MM.1S (cell line): ENCODE measurements at regions not wholly inside any gene's neighbourhood (a gene's known extent, or its start where the extent isn't known, plus 50 kb on each side); places are given as distances from the start of the nearest gene placed in this dataset.

Experiments
- DNase-seq: peaks from one replicate; pipeline ENCODE4 v3.0.0-alpha.2; 2015
- H2AFZ ChIP-seq: fragments of 300-600 bp; sonication (generic); 2 replicates; pipeline ENCODE4 v1.6.0; 2016; ENCODE audit warnings: antibody characterized with exemption, low read length
- H3F3A ChIP-seq: fragments of 300-600 bp; sonication (generic); 2 replicates; pipeline ENCODE4 v1.6.1; 2016; ENCODE audit warnings: mild to moderate bottlenecking, antibody characterized with exemption, low read length, moderate library complexity, mixed read lengths; ENCODE audit not compliant: insufficient read depth
- H3K27ac ChIP-seq: fragments of 300-600 bp; sonication (generic); 2 replicates; pipeline ENCODE4 v1.5.1; 2016; ENCODE audit warnings: mild to moderate bottlenecking, low read length
- H3K27me3 ChIP-seq: fragments of 300-600 bp; sonication (generic); replicated peaks from 2 replicates; pipeline ENCODE4 v1.6.0; 2016; ENCODE audit warnings: low read length; ENCODE audit not compliant: insufficient read depth
- H3K36me3 ChIP-seq: fragments of 300-600 bp; sonication (generic); replicated peaks from 2 replicates; pipeline ENCODE4 v1.6.1; 2016; ENCODE audit warnings: mild to moderate bottlenecking, low read length, mixed read lengths; ENCODE audit not compliant: insufficient read depth
- H3K4me1 ChIP-seq: fragments of 300-600 bp; sonication (generic); 2 replicates; pipeline ENCODE4 v1.6.1; 2016; ENCODE audit warnings: low read length, mixed read lengths
- H3K4me2 ChIP-seq: fragments of 300-600 bp; sonication (generic); 2 replicates; pipeline ENCODE4 v1.6.0; 2016; ENCODE audit warnings: low read depth, low read length
- H3K4me3 ChIP-seq: fragments of 300-600 bp; sonication (generic); 2 replicates; pipeline ENCODE4 v1.5.1; 2016; ENCODE audit warnings: low read length, mixed read lengths
- H3K79me2 ChIP-seq: fragments of 300-600 bp; sonication (generic); 2 replicates; pipeline ENCODE4 v1.6.1; 2016; ENCODE audit warnings: mixed run types, low read length, mixed read lengths
- H3K9ac ChIP-seq: fragments of 300-600 bp; sonication (generic); 2 replicates; pipeline ENCODE4 v1.6.1; 2016; ENCODE audit warnings: low read length, mixed read lengths
- H3K9me2 ChIP-seq: fragments of 300-600 bp; sonication (generic); replicated peaks from 2 replicates; pipeline ENCODE4 v1.6.1; 2016; ENCODE audit warnings: mild to moderate bottlenecking, low read length, mixed read lengths; ENCODE audit not compliant: insufficient read depth
- H3K9me3 ChIP-seq: fragments of 300-600 bp; sonication (generic); replicated peaks from 2 replicates; pipeline ENCODE4 v1.6.1; 2016; ENCODE audit warnings: mild to moderate bottlenecking, low read length, mixed read lengths; ENCODE audit not compliant: insufficient read depth
- H4K20me1 ChIP-seq: fragments of 300-600 bp; sonication (generic); 2 replicates; pipeline ENCODE4 v1.6.1; 2016; ENCODE audit warnings: mild to moderate bottlenecking, low read length, moderate library complexity, mixed read lengths; ENCODE audit not compliant: insufficient read depth
- EZH2 ChIP-seq: fragments of 300-600 bp; sonication (generic); optimal IDR thresholded peaks from 2 replicates; pipeline ENCODE3; 2017; ENCODE audit warnings: low read depth, mild to moderate bottlenecking, antibody characterized with exemption, low read length, mixed read lengths
- EZH2phosphoT487 ChIP-seq: fragments of 300-600 bp; sonication (generic); IDR thresholded peaks from 2 replicates; pipeline ENCODE4 v1.6.1; 2018; ENCODE audit warnings: antibody characterized with exemption, low read length
- TF ChIP-seq, protein P1 (sequence below): fragments of 300-600 bp; sonication (generic); IDR thresholded peaks from 2 replicates; pipeline ENCODE4 v1.5.1; 2016; ENCODE audit warnings: antibody characterized with exemption, low read length, mixed read lengths

DNA sequence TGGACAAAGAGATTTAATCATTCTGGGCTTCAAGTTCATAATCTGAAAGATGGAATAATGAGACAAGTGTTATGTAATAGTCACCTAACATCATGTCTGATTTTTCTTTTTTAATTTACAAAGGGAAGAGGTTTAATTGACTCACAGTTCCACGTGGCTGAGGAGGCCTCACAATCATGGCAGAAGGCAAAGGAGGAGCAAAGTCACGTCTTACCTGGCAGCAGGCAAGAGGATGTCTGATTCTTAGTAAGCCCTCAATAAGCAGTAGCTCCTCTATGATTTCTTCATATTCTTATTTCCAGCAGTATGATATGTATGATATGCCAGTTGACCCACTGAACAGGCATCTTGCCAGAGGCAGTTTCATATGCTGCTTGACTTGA lies 152.7 kb downstream of the S1PR1 start:
- Histone ChIP-seq H3K4me1 (no peaks in the 10 kb centered on the region), H3K79me2 (no peaks in the 10 kb centered on the region), H3K4me2 (no peak overlapping the region), H3K4me3 (no peak overlapping the region), H4K20me1 (no peaks in the 10 kb centered on the region), H3K27me3 (no peaks in the 10 kb centered on the region), H3K9me3 (no peaks in the 10 kb centered on the region), H3F3A (no peaks in the 10 kb centered on the region), H3K27ac (no peak overlapping the region), H2AFZ (no peak overlapping the region), H3K9me2 (no peaks in the 10 kb centered on the region), H3K36me3 (no peaks in the 10 kb centered on the region), H3K9ac (no peak overlapping the region)
- no peak for DNase-seq
- TF ChIP-seq, protein P1, sequence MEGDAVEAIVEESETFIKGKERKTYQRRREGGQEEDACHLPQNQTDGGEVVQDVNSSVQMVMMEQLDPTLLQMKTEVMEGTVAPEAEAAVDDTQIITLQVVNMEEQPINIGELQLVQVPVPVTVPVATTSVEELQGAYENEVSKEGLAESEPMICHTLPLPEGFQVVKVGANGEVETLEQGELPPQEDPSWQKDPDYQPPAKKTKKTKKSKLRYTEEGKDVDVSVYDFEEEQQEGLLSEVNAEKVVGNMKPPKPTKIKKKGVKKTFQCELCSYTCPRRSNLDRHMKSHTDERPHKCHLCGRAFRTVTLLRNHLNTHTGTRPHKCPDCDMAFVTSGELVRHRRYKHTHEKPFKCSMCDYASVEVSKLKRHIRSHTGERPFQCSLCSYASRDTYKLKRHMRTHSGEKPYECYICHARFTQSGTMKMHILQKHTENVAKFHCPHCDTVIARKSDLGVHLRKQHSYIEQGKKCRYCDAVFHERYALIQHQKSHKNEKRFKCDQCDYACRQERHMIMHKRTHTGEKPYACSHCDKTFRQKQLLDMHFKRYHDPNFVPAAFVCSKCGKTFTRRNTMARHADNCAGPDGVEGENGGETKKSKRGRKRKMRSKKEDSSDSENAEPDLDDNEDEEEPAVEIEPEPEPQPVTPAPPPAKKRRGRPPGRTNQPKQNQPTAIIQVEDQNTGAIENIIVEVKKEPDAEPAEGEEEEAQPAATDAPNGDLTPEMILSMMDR = no peak
- TF ChIP-seq EZH2 (no peak), EZH2phosphoT487 (no peak)

DNA sequence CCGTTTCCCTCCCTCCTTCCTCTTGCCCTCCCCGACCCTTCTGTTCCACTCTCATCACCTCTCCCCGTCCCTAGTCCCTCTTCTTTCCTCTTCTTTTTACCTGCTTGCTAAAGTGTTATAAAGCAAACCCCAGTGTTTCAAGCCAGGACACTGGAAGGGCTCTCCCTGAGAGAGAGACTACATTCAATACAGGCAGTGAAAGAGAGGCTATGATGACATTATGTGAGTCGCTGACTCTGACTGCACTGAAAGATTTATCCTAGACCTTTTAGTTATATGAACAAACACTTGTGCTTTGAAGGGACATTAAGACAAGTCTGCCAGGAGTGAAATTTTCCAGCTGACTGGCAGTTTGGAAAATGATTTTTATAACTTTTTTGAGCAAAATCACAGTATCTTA lies 155.7 kb downstream of the S1PR1 start:
- Histone ChIP-seq H3K36me3 (no peaks in the 10 kb centered on the region), H2AFZ (no peak overlapping the region)

DNA sequence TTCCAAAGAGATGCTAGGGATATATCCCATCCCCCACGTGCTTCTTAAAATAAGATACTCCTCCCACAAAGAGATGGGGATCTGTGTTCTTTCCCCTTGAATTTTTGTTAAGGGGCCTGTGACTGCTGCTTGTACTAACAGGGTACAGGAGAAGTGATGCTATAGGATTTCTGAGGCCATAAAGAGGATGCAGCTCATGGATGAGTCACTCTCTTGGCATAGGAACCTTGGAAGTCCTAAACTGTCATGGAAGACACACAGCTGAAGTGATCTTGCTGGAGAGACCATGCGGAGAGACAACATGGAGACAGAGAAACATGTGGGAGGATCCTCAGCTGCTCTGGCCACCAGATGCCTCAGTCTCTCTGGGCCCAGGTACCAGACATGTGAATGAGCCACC lies 157.2 kb downstream of the S1PR1 start:
- Histone ChIP-seq H3K9me3 (no peaks in the 10 kb centered on the region), H3K36me3 (no peaks in the 10 kb centered on the region), H3F3A (no peaks in the 10 kb centered on the region), H3K4me1 (no peaks in the 10 kb centered on the region), H3K27ac (no peak overlapping the region), H3K9ac (no peak overlapping the region), H4K20me1 (no peaks in the 10 kb centered on the region), H3K27me3 (no peaks in the 10 kb centered on the region), H2AFZ (no peak overlapping the region), H3K4me2 (no peak overlapping the region), H3K79me2 (no peaks in the 10 kb centered on the region), H3K9me2 (no peaks in the 10 kb centered on the region), H3K4me3 (no peak overlapping the region)
- DNase-seq = no peak
- TF ChIP-seq EZH2 (no peak), EZH2phosphoT487 (no peak)
- TF ChIP-seq, protein P1 = no peak

More for the DNA sequence above, 155.7 kb downstream of the S1PR1 start:
- Histone ChIP-seq H4K20me1 (no peaks in the 10 kb centered on the region), H3K9me2 (no peaks in the 10 kb centered on the region), H3K27me3 (no peaks in the 10 kb centered on the region), H3K4me1 (no peaks in the 10 kb centered on the region), H3K79me2 (no peaks in the 10 kb centered on the region), H3K4me2 (no peak overlapping the region), H3F3A (no peaks in the 10 kb centered on the region), H3K9me3 (no peaks in the 10 kb centered on the region), H3K9ac (no peak overlapping the region), H3K27ac (no peak overlapping the region), H3K4me3 (no peak overlapping the region)
- TF ChIP-seq EZH2 = no peak
- no peak for TF ChIP-seq EZH2phosphoT487
- TF ChIP-seq, protein P1 = no peak
- DNase-seq = no peak
